PC-3 (cell line): ENCODE measurements at regions not wholly inside any gene's neighbourhood (a gene's known extent, or its start where the extent isn't known, plus 50 kb on each side); places are given as distances from the start of the nearest gene placed in this dataset.

Experiments used
- CTCF ChIP-seq: fragments of 300-600 bp; sonication (generic); conservative IDR thresholded peaks from 2 replicates; pipeline ENCODE4 v1.5.1; 2017; ENCODE audit warnings: antibody characterized with exemption, low read depth, mild to moderate bottlenecking, low read length
- EZH2phosphoT487 ChIP-seq: fragments of 300-600 bp; sonication (generic); IDR thresholded peaks from 2 replicates; pipeline ENCODE4 v1.6.1; 2018; ENCODE audit warnings: mild to moderate bottlenecking, antibody characterized with exemption, low read length, borderline replicate concordance

- TF ChIP-seq EZH2phosphoT487 (no peak), CTCF (no peak)
Measured at GRCh38 chr6:11404838-11405237, 132.7 kb upstream of the TMEM170B start.
